HEK293T (cell line): ENCODE measurements at regions not wholly inside any gene's neighbourhood (a gene's known extent, or its start where the extent isn't known, plus 50 kb on each side); places are given as distances from the start of the nearest gene placed in this dataset.

Experiments
- CTCF ChIA-PET: fragments of 350-600 bp; formaldehyde crosslinking; extraction: SDS; loops from one replicate; lab custom pipeline; 2021; ENCODE audit warnings: antibody characterized with exemption, inconsistent platforms; lab: Yijun Ruan, JAX
- POLR2A ChIA-PET: fragments of 350-600 bp; formaldehyde crosslinking; extraction: SDS; loops from one replicate; lab custom pipeline; 2020; ENCODE audit warnings: antibody characterized with exemption, inconsistent platforms; lab: Yijun Ruan, JAX
- DNase-seq: peaks from one replicate; pipeline ENCODE4 v3.0.0; 2012; ENCODE audit warnings: mixed read lengths; ENCODE audit errors: extremely low spot score
- ARNT ChIP-seq: fragments of 450-650 bp; IDR thresholded peaks from 2 replicates; pipeline ENCODE4 v1.6.1; 2017; ENCODE audit warnings: mild to moderate bottlenecking
- BHLHE40 ChIP-seq: fragments of 450-650 bp; IDR thresholded peaks from 2 replicates; pipeline ENCODE4 v1.6.1; 2016; ENCODE audit warnings: mild to moderate bottlenecking, moderate library complexity, borderline replicate concordance
- CTBP1 ChIP-seq: fragments of 450-650 bp; IDR thresholded peaks from 2 replicates; pipeline ENCODE4 v1.6.1; 2016; ENCODE audit warnings: borderline replicate concordance
- ELF4 ChIP-seq: fragments of 450-650 bp; IDR thresholded peaks from 2 replicates; pipeline ENCODE4 v1.6.1; 2017; ENCODE audit warnings: antibody characterized with exemption
- FOXA1 ChIP-seq: fragments of 450-650 bp; IDR thresholded peaks from 2 replicates; pipeline ENCODE4 v1.6.1; 2016; ENCODE audit warnings: mild to moderate bottlenecking
- FOXK2 ChIP-seq: fragments of 450-650 bp; IDR thresholded peaks from 2 replicates; pipeline ENCODE4 v1.6.1; 2016; ENCODE audit warnings: mild to moderate bottlenecking
- FOXM1 ChIP-seq: fragments of 450-650 bp; IDR thresholded peaks from 2 replicates; pipeline ENCODE4 v1.6.1; 2017; ENCODE audit warnings: mild to moderate bottlenecking, borderline replicate concordance
- HDGF ChIP-seq: fragments of 450-650 bp; IDR thresholded peaks from 2 replicates; pipeline ENCODE4 v1.6.1; 2017; ENCODE audit warnings: antibody characterized with exemption, borderline replicate concordance
- L3MBTL2 ChIP-seq: fragments of 450-650 bp; conservative IDR thresholded peaks from 2 replicates; pipeline ENCODE4 v1.6.1; 2016; ENCODE audit warnings: mild to moderate bottlenecking
- LEF1 ChIP-seq: fragments of 450-650 bp; IDR thresholded peaks from 2 replicates; pipeline ENCODE4 v1.6.1; 2017; ENCODE audit warnings: mild to moderate bottlenecking, borderline replicate concordance
- NFRKB ChIP-seq: fragments of 450-650 bp; IDR thresholded peaks from 2 replicates; pipeline ENCODE4 v1.6.1; 2016; ENCODE audit warnings: mild to moderate bottlenecking, moderate library complexity
- SP1 ChIP-seq: fragments of 450-650 bp; IDR thresholded peaks from 2 replicates; pipeline ENCODE4 v1.6.1; 2017
- SUZ12 ChIP-seq: fragments of 450-650 bp; IDR thresholded peaks from 2 replicates; pipeline ENCODE4 v1.6.1; 2016; ENCODE audit warnings: mild to moderate bottlenecking
- TARDBP ChIP-seq: fragments of 450-650 bp; IDR thresholded peaks from 2 replicates; pipeline ENCODE4 v1.6.1; 2016
- ZNF384 ChIP-seq: fragments of 450-650 bp; IDR thresholded peaks from 2 replicates; pipeline ENCODE4 v1.6.1; 2016
- TF ChIP-seq, protein P1 (sequence below): fragments of 450-650 bp; IDR thresholded peaks from 2 replicates; pipeline ENCODE4 v1.6.1; 2016

DNA sequence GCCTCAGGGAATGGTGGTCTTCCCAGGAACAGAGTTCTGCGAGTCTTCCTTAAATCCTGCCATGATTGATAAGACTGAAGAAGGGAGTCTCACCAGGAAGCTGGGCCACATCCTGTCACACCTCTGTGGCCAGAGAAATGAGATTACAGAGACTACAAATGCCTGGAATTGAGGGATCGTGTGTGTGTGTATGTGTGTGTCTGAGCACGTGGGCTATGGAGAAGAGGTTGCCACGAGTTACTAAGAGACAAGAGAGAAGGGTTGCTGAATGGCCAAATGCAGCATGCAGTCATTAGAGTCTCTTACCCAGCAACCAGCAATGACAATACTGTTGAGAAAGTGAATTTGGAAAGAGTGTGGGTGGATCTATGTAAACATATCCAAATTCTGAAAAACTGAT is 443.1 kb downstream of the MFSD1 start:
- ChIA-PET POLR2A (no interaction called here), CTCF (no interaction called here)
- DNase-seq: no peak
- TF ChIP-seq FOXA1: no peak
- TF ChIP-seq SUZ12: no peak

DNA sequence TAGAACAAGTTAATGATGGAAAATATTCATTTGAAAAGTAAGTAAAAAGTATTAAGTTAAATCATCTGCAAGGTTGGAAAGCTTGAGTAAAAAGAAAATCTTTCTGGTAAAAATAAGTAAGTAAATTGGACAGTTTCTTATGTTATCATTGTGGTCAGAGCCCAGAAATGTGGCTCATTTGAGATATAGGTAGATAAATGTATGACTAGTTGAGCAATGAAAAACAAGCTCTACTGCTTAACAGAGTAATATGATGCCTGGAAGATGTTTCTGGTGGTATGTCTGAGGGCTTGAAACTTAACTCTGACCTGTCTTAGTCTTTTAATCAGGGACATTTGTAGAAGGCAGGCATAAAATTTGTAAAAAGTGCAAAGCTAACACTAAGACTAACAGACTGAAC is 444.0 kb downstream of the MFSD1 start:
- no peak for TF ChIP-seq BHLHE40
- POLR2A ChIA-PET: no interaction called here
- CTCF ChIA-PET: no interaction called here
- DNase-seq: no peak

DNA sequence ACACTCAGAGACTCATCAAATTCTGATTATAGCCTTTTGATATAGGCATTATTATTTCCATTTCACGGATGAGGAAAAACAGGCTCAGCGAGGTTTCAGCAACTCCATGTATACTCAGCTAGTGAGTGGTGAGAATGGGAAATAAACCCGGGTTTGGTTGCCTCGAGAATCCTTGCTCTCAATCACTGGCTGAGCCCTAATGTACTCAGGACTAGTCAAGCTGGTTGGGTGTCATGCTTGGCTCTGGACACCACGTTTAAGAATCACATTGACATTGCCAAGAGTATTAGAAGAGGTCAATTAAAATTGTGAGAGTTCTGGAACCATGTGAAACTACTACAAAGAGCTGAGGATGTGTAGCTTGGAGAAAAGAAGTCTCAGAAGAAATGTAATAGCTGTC is 444.5 kb downstream of the MFSD1 start:
- TF ChIP-seq LEF1 (no peak), HDGF (no peak), SUZ12 (no peak), SP1 (no peak), NFRKB (no peak), TARDBP (no peak), ZNF384 (no peak), ARNT (no peak), CTBP1 (no peak), FOXK2 (no peak), ELF4 (no peak), FOXA1 (no peak), L3MBTL2 (no peak), FOXM1 (no peak), BHLHE40 (no peak)
- TF ChIP-seq, protein P1, sequence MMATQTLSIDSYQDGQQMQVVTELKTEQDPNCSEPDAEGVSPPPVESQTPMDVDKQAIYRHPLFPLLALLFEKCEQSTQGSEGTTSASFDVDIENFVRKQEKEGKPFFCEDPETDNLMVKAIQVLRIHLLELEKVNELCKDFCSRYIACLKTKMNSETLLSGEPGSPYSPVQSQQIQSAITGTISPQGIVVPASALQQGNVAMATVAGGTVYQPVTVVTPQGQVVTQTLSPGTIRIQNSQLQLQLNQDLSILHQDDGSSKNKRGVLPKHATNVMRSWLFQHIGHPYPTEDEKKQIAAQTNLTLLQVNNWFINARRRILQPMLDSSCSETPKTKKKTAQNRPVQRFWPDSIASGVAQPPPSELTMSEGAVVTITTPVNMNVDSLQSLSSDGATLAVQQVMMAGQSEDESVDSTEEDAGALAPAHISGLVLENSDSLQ: no peak
- ChIA-PET POLR2A (no interaction called here), CTCF (no interaction called here)
- no peak for DNase-seq

DNA sequence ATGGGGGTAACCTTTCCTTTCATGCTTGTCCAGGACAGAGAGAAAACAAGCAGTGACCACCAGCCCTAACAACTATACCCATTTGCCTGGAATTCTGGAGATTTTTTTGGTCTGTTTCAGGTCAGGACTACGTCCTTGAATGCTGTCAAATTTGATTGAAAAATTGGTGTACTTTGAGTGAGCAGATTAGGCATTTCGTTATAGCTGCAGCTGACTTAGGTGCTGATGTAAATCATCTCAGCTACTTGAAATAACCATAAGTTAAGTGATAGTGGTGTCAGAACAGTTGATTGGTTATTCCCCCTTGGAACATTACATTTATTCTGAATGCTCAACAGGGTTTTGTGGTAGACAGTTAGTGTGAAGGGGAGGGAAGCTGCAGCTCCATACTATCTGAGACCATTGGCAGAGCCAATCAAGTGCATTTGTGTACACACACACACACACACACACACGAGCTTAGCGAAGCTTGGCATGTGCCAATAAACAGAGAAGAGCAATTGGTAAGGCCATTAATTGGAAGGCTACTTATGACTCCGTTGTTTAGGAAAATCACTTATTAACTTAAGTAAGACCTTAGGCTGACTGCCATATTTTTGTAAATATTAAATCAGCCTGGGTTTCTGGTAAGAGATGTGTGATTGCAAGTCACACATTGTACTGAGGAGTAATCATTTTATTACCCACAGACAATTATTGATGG is 447.8 kb downstream of the MFSD1 start:
- no peak for DNase-seq
- TF ChIP-seq, protein P1: no peak
- TF ChIP-seq TARDBP (no peak), FOXM1 (no peak), CTBP1 (no peak), ZNF384 (no peak), ARNT (no peak), FOXK2 (no peak)
- ChIA-PET POLR2A (no interaction called here), CTCF (interaction anchor here (0.6 kb wide), 1 partner anchor 339 kb away, joined by 4 read pairs; no protein-coding TSS in a partner anchor)

DNA sequence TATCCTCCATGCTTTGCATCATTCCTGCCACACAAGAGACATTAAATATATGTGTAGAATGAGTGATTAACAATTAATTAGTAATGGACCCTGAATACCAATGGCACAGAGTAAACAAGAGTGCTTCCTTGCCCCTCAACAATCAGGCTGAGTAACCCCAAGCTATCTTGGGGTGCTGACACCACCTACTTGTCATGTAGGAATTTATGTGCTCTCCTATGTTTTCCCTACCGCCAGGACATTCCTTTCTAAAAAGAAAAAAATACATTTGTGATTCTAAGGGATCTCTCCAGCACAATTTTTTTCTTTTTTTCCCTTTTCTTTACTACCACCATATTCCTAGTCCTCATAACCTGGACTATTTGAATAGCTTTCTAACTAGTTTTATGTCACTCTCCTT is 449.1 kb downstream of the MFSD1 start:
- no peak for DNase-seq
- ChIA-PET POLR2A (no interaction called here), CTCF (no interaction called here)
- TF ChIP-seq FOXM1: no peak
- TF ChIP-seq FOXA1: no peak
- no peak for TF ChIP-seq FOXK2
- TF ChIP-seq ZNF384: no peak
- no peak for TF ChIP-seq ELF4
- TF ChIP-seq SP1: no peak
- no peak for TF ChIP-seq HDGF
- TF ChIP-seq LEF1: no peak
- TF ChIP-seq BHLHE40: no peak

DNA sequence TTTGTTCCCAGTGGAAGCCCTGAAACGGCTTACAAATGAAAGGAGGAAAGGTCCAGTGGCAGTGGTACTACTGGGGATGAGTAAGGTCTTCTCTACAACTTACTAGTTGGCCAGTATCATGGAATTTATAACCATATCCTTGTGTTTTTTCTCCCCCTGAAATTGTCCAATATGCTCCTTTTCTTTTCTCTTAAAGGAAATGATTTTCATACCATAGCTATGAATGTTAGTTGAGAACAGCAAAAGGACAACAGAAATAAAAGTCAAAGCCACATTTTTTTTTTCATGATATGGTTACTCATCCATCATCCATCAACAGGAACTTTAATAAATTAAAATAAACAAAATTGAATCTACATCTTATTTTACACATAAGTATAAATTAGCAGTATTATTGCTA is 450.4 kb downstream of the MFSD1 start:
- CTCF ChIA-PET: interaction anchor here (1.1 kb wide), 1 partner anchor 406 kb away, joined by 3 read pairs; no protein-coding TSS in a partner anchor
- DNase-seq: no peak
- POLR2A ChIA-PET: no interaction called here
- TF ChIP-seq CTBP1 (no peak), L3MBTL2 (no peak), FOXA1 (no peak), NFRKB (no peak)

DNA sequence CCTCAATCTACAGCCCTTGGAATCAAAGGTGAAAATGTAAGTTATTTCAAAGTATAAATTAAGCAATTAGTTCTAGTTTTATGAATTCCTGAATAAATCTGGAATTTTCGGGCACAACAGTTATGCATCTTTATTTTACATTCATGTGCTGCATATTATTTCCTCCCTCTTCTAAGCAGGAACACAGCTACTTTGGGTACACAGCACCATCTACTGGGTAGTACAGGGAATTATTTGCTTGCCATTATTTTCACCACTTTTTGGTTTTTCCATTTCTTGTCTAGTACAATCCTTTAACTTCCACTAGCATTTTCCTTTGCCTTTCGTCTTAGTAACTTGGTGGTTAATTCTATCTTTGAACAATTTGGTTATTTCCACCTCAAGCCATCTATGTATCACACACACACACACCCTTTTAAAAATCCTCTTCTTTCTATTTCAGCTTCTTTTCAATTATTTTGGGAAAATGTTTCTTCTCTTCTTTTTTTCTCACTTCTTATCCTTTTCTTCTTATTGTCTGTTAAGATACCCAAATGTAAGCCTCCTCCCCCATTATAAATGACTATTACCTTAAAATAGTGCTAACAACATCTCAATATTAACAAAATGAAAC is 451.0 kb downstream of the MFSD1 start:
- peak; percentile 27 for DNase-seq
- no peak for TF ChIP-seq ZNF384
- TF ChIP-seq SUZ12: no peak
- TF ChIP-seq SP1: no peak
- no peak for TF ChIP-seq NFRKB
- no peak for TF ChIP-seq FOXA1
- TF ChIP-seq HDGF: no peak
- TF ChIP-seq TARDBP: no peak
- TF ChIP-seq, protein P1: no peak
- ChIA-PET CTCF (interaction anchor here (0.9 kb wide), 1 partner anchor 335 kb away, joined by 4 read pairs; no protein-coding TSS in a partner anchor), POLR2A (no interaction called here)
